Stimulated activated CD4-positive, alpha-beta T cell treated with anti-CD3 and anti-CD28 coated beads, Interleukin-12 subunit alpha, Interleukin-12 subunit beta, amount 100 ng/mL, for 48 hours (primary cell): ENCODE measurements at regions not wholly inside any gene's neighbourhood (a gene's known extent, or its start where the extent isn't known, plus 50 kb on each side); places are given as distances from the start of the nearest gene placed in this dataset.
"Not testable (repeated sequence)": the region's sequence is repeated elsewhere in the genome, so short reads cannot be mapped to it uniquely, and the experiment has no call there.

Experiments used
- DNase-seq, 3 donors: peaks; one replicate each; pipeline ENCODE4 v3.0.0-alpha.2; 2020; ENCODE audit warnings: low read depth in 2 of 3, low spot score in 1 of 3

GRCh38 chr12:89870413-89871184 lies 162.0 kb upstream of the ATP2B1 start:
- no peak for DNase-seq

- DNase-seq: not testable (repeated sequence)
Observed at GRCh38 chr12:89867611-89868010, 159.0 kb upstream of the ATP2B1 start.

- no peak for DNase-seq
Observed at GRCh38 chr12:89864411-89864810, 155.8 kb upstream of the ATP2B1 start.

GRCh38 chr12:89863968-89864367 lies 155.3 kb upstream of the ATP2B1 start:
- DNase-seq: no peak

GRCh38 chr12:89863493-89863938 lies 154.9 kb upstream of the ATP2B1 start:
- peak; percentile 50 to 59 (median 52) for DNase-seq

GRCh38 chr12:89862511-89863445 lies 154.1 kb upstream of the ATP2B1 start:
- DNase-seq: peak in 1 of 3 donors; percentile 24

GRCh38 chr12:89861086-89861485 lies 152.4 kb upstream of the ATP2B1 start:
- DNase-seq: peak in 1 of 3 donors; percentile 25

GRCh38 chr12:89859508-89860220 lies 151.0 kb upstream of the ATP2B1 start:
- DNase-seq: no peak

- DNase-seq: no peak
Observed at GRCh38 chr12:89858718-89859117, 150.1 kb upstream of the ATP2B1 start.

GRCh38 chr12:89857652-89858274 lies 149.1 kb upstream of the ATP2B1 start:
- DNase-seq: no peak

- no peak for DNase-seq
Observed at GRCh38 chr12:89856431-89856830, 147.8 kb upstream of the ATP2B1 start.

GRCh38 chr12:89848732-89849131 lies 140.1 kb upstream of the ATP2B1 start:
- DNase-seq: no peak

GRCh38 chr12:89846473-89847055 lies 137.9 kb upstream of the ATP2B1 start:
- DNase-seq: no peak

- DNase-seq: no peak
Observed at GRCh38 chr12:89845767-89846166, 137.1 kb upstream of the ATP2B1 start.

GRCh38 chr12:89845366-89845765 lies 136.7 kb upstream of the ATP2B1 start:
- no peak for DNase-seq

- DNase-seq: no peak
Observed at GRCh38 chr12:89844539-89844938, 135.9 kb upstream of the ATP2B1 start.

- DNase-seq: no peak
Observed at GRCh38 chr12:89840162-89840922, 131.7 kb upstream of the ATP2B1 start.

- no peak for DNase-seq
Observed at GRCh38 chr12:89839444-89839843, 130.8 kb upstream of the ATP2B1 start.

- DNase-seq: no peak
Observed at GRCh38 chr12:89838833-89839232, 130.2 kb upstream of the ATP2B1 start.

GRCh38 chr12:89836026-89836425 lies 127.4 kb upstream of the ATP2B1 start:
- DNase-seq: no peak
